ENCODE measurements at regions not wholly inside any gene's neighbourhood (a gene's known extent, or its start where the extent isn't known, plus 50 kb on each side); places are given as distances from the start of the nearest gene placed in this dataset.

DNA sequence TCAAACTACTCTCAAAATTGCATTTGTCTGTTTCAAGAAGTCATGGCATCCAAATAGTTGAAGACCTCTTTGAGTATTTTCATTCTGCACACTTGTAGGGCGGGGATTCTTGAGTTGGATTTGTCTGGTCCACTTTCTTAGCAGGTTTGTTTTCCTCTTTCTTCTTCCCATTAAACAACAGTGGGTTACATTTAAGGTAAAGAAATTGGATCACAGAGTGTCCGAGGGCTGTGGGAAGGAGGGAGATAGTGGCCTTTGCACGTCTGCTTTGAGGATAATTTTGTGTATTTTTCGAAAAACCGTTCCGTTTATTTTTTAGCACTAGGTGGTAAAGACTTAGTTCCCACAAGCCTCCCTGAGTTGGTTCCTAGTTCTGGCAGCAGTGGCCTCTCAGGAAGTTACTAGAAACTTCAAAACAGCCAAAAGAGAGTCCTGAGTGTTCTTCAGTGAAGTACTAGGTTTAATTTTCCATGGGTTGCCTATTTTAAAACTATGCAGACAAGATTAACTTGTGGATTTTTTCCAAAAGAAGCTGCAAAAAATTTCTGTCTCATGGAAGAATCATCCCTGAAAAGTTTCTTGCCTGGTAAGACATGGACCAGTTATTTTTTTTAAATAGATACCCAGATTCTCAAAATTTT lies 107.9 kb downstream of the CDC42EP3 start:
- Histone ChIP-seq H3K4me1 (ENCODE audit: low read depth) (no peaks in the 10 kb centered on the region), H3K36me3 (no peaks in the 10 kb centered on the region), H3K4me3 (no peak overlapping the region), H3K27me3 (no peaks in the 10 kb centered on the region), H3K27ac (no peak overlapping the region), H3K9me3 (ENCODE audit: low read depth) (no peaks in the 10 kb centered on the region)
- DNase-seq (ENCODE audit: low read depth in 1 of 2, low spot score in 1 of 2) = no peak
- TF ChIP-seq, protein P1, sequence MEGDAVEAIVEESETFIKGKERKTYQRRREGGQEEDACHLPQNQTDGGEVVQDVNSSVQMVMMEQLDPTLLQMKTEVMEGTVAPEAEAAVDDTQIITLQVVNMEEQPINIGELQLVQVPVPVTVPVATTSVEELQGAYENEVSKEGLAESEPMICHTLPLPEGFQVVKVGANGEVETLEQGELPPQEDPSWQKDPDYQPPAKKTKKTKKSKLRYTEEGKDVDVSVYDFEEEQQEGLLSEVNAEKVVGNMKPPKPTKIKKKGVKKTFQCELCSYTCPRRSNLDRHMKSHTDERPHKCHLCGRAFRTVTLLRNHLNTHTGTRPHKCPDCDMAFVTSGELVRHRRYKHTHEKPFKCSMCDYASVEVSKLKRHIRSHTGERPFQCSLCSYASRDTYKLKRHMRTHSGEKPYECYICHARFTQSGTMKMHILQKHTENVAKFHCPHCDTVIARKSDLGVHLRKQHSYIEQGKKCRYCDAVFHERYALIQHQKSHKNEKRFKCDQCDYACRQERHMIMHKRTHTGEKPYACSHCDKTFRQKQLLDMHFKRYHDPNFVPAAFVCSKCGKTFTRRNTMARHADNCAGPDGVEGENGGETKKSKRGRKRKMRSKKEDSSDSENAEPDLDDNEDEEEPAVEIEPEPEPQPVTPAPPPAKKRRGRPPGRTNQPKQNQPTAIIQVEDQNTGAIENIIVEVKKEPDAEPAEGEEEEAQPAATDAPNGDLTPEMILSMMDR (IDR thresholded peaks at IDR 0.05; ENCODE audit: low read depth, low read length) = no peak

DNA sequence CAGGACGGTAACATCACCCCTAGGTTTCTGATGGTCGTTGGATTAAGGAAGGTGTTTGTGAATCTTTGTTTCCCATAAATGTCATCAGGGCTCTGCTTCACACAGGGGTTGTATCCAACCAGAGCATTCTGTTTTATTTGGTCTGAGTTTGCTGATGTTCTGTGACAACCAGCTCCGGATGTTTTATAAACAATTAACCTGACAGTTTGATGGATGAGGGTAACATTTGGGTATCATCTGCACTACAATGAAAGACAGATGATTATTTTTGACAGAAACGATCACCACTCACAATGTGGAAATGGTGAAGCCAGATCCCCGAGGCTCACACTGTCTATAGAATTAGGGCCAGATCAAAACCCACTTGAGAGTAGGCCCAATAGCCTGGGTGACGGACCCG lies 107.1 kb downstream of the CDC42EP3 start:
- Histone ChIP-seq H3K36me3 (no peaks in the 10 kb centered on the region), H3K4me3 (no peak overlapping the region), H3K4me1 (ENCODE audit: low read depth) (no peaks in the 10 kb centered on the region), H3K27ac (no peak overlapping the region), H3K9me3 (ENCODE audit: low read depth) (no peaks in the 10 kb centered on the region), H3K27me3 (no peaks in the 10 kb centered on the region)
- no peak for DNase-seq (ENCODE audit: low read depth in 1 of 2, low spot score in 1 of 2)
- TF ChIP-seq, protein P1 (IDR thresholded peaks at IDR 0.05; ENCODE audit: low read depth, low read length) = no peak

DNA sequence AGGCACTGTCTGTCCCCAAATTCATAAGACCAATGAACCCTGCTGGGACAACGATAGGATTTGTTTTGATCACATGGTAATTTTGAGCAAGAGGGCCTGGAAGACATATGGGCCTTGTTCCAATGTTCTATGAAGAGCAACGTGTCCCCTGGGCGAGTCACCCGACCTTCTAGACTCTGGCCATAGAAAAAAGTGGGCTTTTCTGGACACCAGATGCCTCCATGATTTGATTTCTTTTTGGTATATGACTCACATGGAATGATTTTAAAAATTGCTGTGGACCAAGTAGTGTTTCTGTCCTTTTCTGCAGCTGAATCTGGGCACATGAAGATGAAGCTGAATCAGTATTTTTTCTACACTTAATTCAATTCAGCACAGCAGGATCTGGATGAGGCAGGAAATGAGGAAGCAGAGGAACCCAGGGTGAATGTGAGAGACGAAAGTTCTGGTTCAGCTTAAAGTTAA lies 104.9 kb downstream of the CDC42EP3 start:
- no peaks in the 10 kb centered on the region for H3K9me3 ChIP-seq (ENCODE audit: low read depth)
- H3K4me1 ChIP-seq (ENCODE audit: low read depth) = no peaks in the 10 kb centered on the region
- TF ChIP-seq, protein P1 (IDR thresholded peaks at IDR 0.05; ENCODE audit: low read depth, low read length) = no peak
- no peaks in the 10 kb centered on the region for H3K36me3 ChIP-seq
- no peak overlapping the region for H3K27ac ChIP-seq
- no peak for DNase-seq (ENCODE audit: low read depth in 1 of 2, low spot score in 1 of 2)
- H3K27me3 ChIP-seq = no peaks in the 10 kb centered on the region
- no peak overlapping the region for H3K4me3 ChIP-seq

DNA sequence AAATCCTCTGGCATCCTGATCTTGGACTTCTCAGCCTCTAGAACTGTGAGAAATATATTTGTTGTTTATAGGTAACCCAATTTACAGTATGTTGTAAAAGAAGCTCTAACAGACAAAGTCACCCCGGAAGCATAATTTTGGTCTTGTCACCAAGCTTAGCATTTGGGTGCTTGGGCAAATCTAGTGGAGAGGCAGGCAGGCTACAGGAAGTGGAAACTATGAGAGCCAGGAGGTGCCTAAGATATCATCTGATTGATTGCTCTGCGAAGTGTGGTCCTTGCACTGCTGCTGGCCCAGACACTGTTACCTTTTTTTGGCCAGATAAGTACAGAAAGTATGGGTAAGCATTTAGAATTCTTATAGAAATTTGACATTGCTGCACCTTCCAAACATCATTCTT lies 102.9 kb downstream of the CDC42EP3 start:
- no peak overlapping the region for H3K27ac ChIP-seq
- H3K4me1 ChIP-seq (ENCODE audit: low read depth) = no peaks in the 10 kb centered on the region
- no peaks in the 10 kb centered on the region for H3K9me3 ChIP-seq (ENCODE audit: low read depth)
- TF ChIP-seq, protein P1 (IDR thresholded peaks at IDR 0.05; ENCODE audit: low read depth, low read length) = no peak
- H3K4me3 ChIP-seq = no peak overlapping the region
- no peaks in the 10 kb centered on the region for H3K36me3 ChIP-seq
- DNase-seq (ENCODE audit: low read depth in 1 of 2, low spot score in 1 of 2) = no peak
- H3K27me3 ChIP-seq = no peaks in the 10 kb centered on the region

DNA sequence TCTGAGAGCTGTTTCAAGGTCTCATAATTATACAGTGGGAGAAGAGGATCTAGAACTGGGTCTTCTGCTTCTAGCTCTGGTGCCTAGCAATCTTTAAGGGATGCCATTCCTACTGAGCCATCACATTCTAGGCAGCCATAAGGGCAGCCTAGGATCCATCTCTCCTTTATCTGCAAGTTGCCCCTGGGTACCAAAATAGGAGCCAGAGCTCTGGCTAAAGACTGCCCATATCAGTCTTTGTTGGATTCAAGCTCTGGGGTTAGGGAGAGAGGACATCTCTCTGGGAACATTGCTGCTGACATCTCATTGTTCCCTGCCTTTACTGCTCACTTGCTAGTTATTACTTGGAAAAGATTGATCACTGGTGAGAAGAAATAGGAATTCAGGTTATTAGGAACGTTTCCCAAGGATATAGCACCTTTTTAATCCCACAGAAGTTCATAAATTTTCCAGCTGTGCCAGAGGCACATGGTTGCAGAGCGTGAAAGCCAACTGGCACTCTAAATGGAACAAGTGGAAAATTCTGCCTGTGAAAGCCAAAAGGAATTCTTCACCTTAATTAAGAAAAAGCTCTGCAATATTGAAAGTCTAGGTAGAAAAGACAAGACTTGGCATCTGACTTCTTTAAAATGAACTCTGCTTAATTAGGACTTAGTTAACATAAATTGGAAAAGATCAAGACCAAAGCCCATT lies 102.2 kb downstream of the CDC42EP3 start:
- no peaks in the 10 kb centered on the region for H3K9me3 ChIP-seq (ENCODE audit: low read depth)
- TF ChIP-seq, protein P1 (IDR thresholded peaks at IDR 0.05; ENCODE audit: low read depth, low read length) = no peak
- H3K27me3 ChIP-seq = no peaks in the 10 kb centered on the region
- no peak overlapping the region for H3K4me3 ChIP-seq
- no peaks in the 10 kb centered on the region for H3K4me1 ChIP-seq (ENCODE audit: low read depth)
- no peaks in the 10 kb centered on the region for H3K36me3 ChIP-seq
- H3K27ac ChIP-seq = no peak overlapping the region
- DNase-seq (ENCODE audit: low read depth in 1 of 2, low spot score in 1 of 2) = no peak

Data from cardiac muscle cell (in vitro differentiated cells and primary cell).